ENCODE measurements at regions not wholly inside any gene's neighbourhood (a gene's known extent, or its start where the extent isn't known, plus 50 kb on each side); places are given as distances from the start of the nearest gene placed in this dataset.
"Not testable (repeated sequence)": the region's sequence is repeated elsewhere in the genome, so short reads cannot be mapped to it uniquely, and the experiment has no call there.

DNA sequence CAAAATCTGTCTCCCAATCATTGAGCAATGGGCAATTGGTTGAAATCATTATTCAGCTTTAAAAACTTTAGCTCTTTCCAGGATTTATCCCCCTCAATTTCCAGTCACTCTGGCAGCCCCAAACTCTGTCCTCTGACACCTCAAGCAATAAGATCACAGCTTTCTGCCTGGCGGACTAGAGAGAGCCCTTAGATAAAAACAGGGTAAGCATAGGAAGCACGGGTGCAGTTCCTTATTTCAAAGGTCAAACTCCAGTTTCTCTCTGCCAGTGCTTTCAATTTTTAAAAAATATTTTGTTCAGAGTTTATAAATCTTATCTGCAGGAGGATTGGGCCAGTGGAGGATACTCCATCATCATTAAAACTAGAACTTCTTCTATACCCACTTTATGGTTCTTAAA is 200.8 kb upstream of the PLGLB2 start:
- H3K4me3 ChIP-seq (ENCODE audit: low read length in 2 of 2); H3K4me1 ChIP-seq (ENCODE audit: control insufficient read depth in 1 of 2, insufficient read depth in 2 of 2, low read length in 2 of 2); H3K9me3 ChIP-seq (ENCODE audit: control insufficient read depth, low read length); ATAC-seq (ENCODE audit: low FRiP score); intact Hi-C loops (cut with DNase I); H3K27me3 ChIP-seq (ENCODE audit: control insufficient read depth in 1 of 2, insufficient read depth in 2 of 2, low read length in 1 of 2); H3K27ac ChIP-seq (ENCODE audit: low read depth in 1 of 2, low read length in 2 of 2); H3K36me3 ChIP-seq (ENCODE audit: control insufficient read depth in 1 of 2, insufficient read depth in 2 of 2, low read length in 1 of 2); DNase-seq: not testable (repeated sequence)
- 71 to 80% methylated on average over 2 of the region's 2 CpGs for WGBS, 2 donors

- H3K4me1 ChIP-seq (ENCODE audit: control insufficient read depth in 1 of 2, insufficient read depth in 2 of 2, low read length in 2 of 2); intact Hi-C loops (cut with DNase I); H3K9me3 ChIP-seq (ENCODE audit: control insufficient read depth, low read length); H3K4me3 ChIP-seq (ENCODE audit: low read length in 2 of 2); H3K27ac ChIP-seq (ENCODE audit: low read depth in 1 of 2, low read length in 2 of 2); ATAC-seq (ENCODE audit: low FRiP score); DNase-seq; H3K36me3 ChIP-seq (ENCODE audit: control insufficient read depth in 1 of 2, insufficient read depth in 2 of 2, low read length in 1 of 2); H3K27me3 ChIP-seq (ENCODE audit: control insufficient read depth in 1 of 2, insufficient read depth in 2 of 2, low read length in 1 of 2): not testable (repeated sequence)
Observed at GRCh38 chr2:87547966-87548365, 199.9 kb upstream of the PLGLB2 start.

DNA sequence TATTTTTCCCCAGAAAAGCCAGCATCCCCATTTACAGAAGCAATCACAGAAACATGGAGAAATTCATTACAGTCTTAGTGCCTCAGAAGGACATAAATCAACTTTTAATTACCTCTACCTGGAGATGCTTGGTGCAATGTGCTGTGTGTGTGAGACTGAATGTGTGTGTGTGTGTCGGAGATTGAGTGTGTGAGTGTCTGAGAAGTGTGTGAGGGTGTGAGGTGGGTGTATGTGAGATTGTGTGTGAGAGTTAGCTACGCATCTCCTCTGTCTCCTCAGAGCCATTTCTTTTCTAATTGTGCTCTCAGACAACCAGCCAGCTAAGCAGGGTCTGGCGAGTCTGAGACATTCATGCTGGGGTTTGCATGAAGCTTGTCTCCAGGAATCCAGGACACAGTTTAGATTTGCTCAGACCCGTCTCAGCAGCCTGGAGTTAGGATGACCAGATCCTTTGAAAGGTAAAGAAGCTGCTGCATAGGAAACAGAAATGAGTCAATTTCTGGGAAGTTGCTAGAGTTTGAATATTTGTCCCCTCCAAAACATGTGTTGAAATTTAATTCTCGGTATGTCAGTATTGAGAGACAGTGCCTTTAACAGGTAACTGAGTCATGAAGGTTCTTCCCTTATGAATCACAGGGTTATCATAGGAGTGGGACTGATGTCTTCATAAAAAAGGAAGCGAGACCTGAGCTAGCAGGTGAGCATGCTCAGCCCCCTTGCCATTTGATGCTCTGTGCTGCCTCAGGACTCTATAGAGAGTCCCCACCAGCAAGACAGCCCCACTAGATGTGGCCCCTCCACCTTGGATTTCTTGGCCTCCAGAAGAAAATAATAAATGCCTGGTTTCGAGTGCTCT is 199.0 kb upstream of the PLGLB2 start:
- H3K36me3 ChIP-seq (ENCODE audit: control insufficient read depth in 1 of 2, insufficient read depth in 2 of 2, low read length in 1 of 2); intact Hi-C loops (cut with DNase I); H3K27me3 ChIP-seq (ENCODE audit: control insufficient read depth in 1 of 2, insufficient read depth in 2 of 2, low read length in 1 of 2); H3K27ac ChIP-seq (ENCODE audit: low read depth in 1 of 2, low read length in 2 of 2); H3K4me3 ChIP-seq (ENCODE audit: low read length in 2 of 2); H3K9me3 ChIP-seq (ENCODE audit: control insufficient read depth, low read length); H3K4me1 ChIP-seq (ENCODE audit: control insufficient read depth in 1 of 2, insufficient read depth in 2 of 2, low read length in 2 of 2); DNase-seq; ATAC-seq (ENCODE audit: low FRiP score): not testable (repeated sequence)
- 89 to 95% methylated on average over 2 of the region's 7 CpGs for WGBS, 2 donors

DNA sequence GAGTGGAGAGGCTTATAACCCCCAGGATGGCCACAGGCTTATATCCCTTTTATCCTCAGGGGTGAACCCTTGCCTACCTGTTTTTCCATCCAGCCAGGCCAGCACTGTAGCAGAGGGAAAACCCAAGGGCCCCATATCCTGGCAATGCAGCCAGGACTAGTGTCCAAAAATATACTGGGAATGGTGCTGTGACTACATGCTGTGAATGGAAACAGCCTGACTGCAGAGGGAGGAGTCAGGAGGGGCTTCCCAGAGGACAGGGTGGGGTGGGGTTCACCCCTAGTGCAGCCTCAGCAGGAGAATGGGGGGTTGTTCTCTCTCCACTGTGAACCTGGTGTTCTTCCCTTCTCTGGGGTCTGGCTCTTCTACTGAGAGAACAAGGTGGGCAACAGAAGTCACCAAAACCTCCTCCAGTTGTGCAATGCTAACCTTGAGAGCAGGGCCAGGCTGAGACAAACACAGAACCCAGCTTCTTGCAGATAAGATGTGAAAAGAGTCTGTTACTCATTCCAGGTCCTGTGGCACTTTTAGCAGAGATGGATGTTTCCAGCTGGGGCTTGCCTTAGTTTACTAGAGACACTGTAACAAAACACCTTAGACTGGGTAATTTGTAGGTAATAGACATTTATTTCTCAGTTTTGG is 198.2 kb upstream of the PLGLB2 start:
- H3K9me3 ChIP-seq (ENCODE audit: control insufficient read depth, low read length); intact Hi-C loops (cut with DNase I); H3K4me3 ChIP-seq (ENCODE audit: low read length in 2 of 2); H3K36me3 ChIP-seq (ENCODE audit: control insufficient read depth in 1 of 2, insufficient read depth in 2 of 2, low read length in 1 of 2); DNase-seq; H3K27ac ChIP-seq (ENCODE audit: low read depth in 1 of 2, low read length in 2 of 2); H3K4me1 ChIP-seq (ENCODE audit: control insufficient read depth in 1 of 2, insufficient read depth in 2 of 2, low read length in 2 of 2); H3K27me3 ChIP-seq (ENCODE audit: control insufficient read depth in 1 of 2, insufficient read depth in 2 of 2, low read length in 1 of 2); ATAC-seq (ENCODE audit: low FRiP score): not testable (repeated sequence)

DNA sequence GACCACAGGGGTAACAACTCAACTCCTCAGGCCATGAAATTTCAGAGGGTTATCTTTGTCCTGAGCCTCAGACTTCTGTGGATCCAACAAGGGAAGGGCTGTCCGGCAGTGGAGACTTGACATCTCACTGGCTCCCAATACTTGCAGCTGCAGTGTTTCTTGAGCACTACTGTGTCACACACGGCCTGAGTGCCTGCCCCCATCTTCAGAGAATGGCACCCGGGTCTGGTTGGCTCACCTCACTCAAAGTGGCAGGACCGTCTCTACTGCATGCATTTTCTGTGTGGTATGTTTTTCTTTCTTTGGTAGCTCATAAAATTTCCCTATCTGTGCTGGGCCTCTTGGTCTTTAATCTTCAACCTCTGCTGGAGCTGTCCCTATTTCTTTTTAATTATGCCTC is 193.2 kb upstream of the PLGLB2 start:
- H3K27ac ChIP-seq (ENCODE audit: low read depth in 1 of 2, low read length in 2 of 2); ATAC-seq (ENCODE audit: low FRiP score); H3K4me1 ChIP-seq (ENCODE audit: control insufficient read depth in 1 of 2, insufficient read depth in 2 of 2, low read length in 2 of 2); intact Hi-C loops (cut with DNase I); H3K9me3 ChIP-seq (ENCODE audit: control insufficient read depth, low read length); DNase-seq; H3K36me3 ChIP-seq (ENCODE audit: control insufficient read depth in 1 of 2, insufficient read depth in 2 of 2, low read length in 1 of 2); H3K27me3 ChIP-seq (ENCODE audit: control insufficient read depth in 1 of 2, insufficient read depth in 2 of 2, low read length in 1 of 2); H3K4me3 ChIP-seq (ENCODE audit: low read length in 2 of 2): not testable (repeated sequence)
- 36 to 50% methylated on average over 1 of the region's 4 CpGs for WGBS, 2 donors

DNA sequence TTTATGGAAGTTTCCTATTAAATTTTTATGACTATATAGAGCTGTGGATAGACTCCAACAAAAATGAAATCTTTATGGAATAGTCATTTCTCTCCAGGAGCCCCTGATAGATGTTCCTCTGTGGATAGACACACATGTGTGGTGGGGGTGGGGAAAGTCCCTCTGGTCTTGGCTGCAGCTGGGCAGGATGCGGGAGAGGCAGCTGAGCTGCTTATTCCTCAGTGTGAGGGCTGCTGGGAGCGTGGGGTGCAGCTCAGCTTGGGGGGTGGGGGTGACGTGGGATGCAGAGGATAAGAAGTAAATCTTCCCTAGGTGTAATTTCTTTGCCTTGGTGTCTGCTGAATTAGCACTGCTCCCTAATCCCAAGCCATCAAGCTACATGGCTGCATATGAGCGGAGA is 192.8 kb upstream of the PLGLB2 start:
- 71 to 85% methylated on average over 3 of the region's 4 CpGs for WGBS, 2 donors

GRCh38 chr2:87559001-87559400 is 188.9 kb upstream of the PLGLB2 start:
- H3K4me3 ChIP-seq (ENCODE audit: low read length in 2 of 2); H3K27me3 ChIP-seq (ENCODE audit: control insufficient read depth in 1 of 2, insufficient read depth in 2 of 2, low read length in 1 of 2); DNase-seq; intact Hi-C loops (cut with DNase I); ATAC-seq (ENCODE audit: low FRiP score); H3K9me3 ChIP-seq (ENCODE audit: control insufficient read depth, low read length); H3K4me1 ChIP-seq (ENCODE audit: control insufficient read depth in 1 of 2, insufficient read depth in 2 of 2, low read length in 2 of 2); H3K36me3 ChIP-seq (ENCODE audit: control insufficient read depth in 1 of 2, insufficient read depth in 2 of 2, low read length in 1 of 2); H3K27ac ChIP-seq (ENCODE audit: low read depth in 1 of 2, low read length in 2 of 2): not testable (repeated sequence)
- 82 to 84% methylated on average over 2 of the region's 5 CpGs for WGBS, 2 donors

More for the DNA sequence above, 192.8 kb upstream of the PLGLB2 start:
- H3K27me3 ChIP-seq (ENCODE audit: control insufficient read depth in 1 of 2, insufficient read depth in 2 of 2, low read length in 1 of 2); H3K4me3 ChIP-seq (ENCODE audit: low read length in 2 of 2); H3K27ac ChIP-seq (ENCODE audit: low read depth in 1 of 2, low read length in 2 of 2); H3K4me1 ChIP-seq (ENCODE audit: control insufficient read depth in 1 of 2, insufficient read depth in 2 of 2, low read length in 2 of 2); DNase-seq; H3K36me3 ChIP-seq (ENCODE audit: control insufficient read depth in 1 of 2, insufficient read depth in 2 of 2, low read length in 1 of 2); intact Hi-C loops (cut with DNase I); ATAC-seq (ENCODE audit: low FRiP score); H3K9me3 ChIP-seq (ENCODE audit: control insufficient read depth, low read length): not testable (repeated sequence)

DNA sequence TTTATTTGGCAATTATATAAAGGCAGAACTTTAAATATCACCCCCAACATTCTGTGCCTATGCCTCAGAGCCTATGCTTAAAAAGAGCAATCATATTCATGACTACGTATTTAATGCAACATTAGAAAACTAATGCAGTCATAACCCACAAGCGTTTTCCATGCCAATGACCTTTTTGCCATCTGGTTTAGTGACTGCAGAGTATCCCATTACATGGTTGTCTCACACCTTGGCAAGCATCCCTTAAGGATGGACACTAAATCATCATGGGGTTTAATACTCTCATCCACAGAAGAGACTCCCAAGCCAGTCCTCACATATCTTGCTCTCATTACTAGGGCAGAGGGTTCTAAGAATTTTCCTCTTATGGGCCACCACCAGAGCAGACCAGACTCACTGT is 188.2 kb upstream of the PLGLB2 start:
- H3K27ac ChIP-seq (ENCODE audit: low read depth in 1 of 2, low read length in 2 of 2); H3K27me3 ChIP-seq (ENCODE audit: control insufficient read depth in 1 of 2, insufficient read depth in 2 of 2, low read length in 1 of 2); DNase-seq; H3K4me1 ChIP-seq (ENCODE audit: control insufficient read depth in 1 of 2, insufficient read depth in 2 of 2, low read length in 2 of 2); intact Hi-C loops (cut with DNase I); H3K36me3 ChIP-seq (ENCODE audit: control insufficient read depth in 1 of 2, insufficient read depth in 2 of 2, low read length in 1 of 2); H3K4me3 ChIP-seq (ENCODE audit: low read length in 2 of 2); H3K9me3 ChIP-seq (ENCODE audit: control insufficient read depth, low read length); ATAC-seq (ENCODE audit: low FRiP score): not testable (repeated sequence)
- 90 to 100% methylated on average over 1 to 2 of the region's 2 CpGs for WGBS, 2 donors

DNA sequence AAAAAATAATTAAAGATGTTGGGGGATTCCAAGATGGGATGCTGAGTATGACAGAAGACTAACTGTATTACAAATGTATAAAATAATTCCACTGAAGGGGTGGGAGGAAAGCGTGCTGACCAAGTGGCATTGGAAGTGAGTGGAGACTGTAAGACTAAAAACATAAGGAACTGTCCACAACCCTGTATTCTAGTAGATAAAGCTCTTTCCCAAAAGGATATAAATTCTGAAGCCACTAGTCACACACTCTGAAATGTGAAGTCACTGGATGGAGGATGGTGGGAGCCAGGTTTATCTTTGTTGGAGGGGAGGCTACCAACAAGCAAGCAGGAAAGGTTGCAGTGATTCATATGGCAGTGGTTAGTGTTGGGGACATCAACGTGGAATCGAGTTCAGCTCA is 182.8 kb upstream of the PLGLB2 start:
- H3K27ac ChIP-seq (ENCODE audit: low read depth in 1 of 2, low read length in 2 of 2); H3K9me3 ChIP-seq (ENCODE audit: control insufficient read depth, low read length); H3K4me3 ChIP-seq (ENCODE audit: low read length in 2 of 2); intact Hi-C loops (cut with DNase I); H3K27me3 ChIP-seq (ENCODE audit: control insufficient read depth in 1 of 2, insufficient read depth in 2 of 2, low read length in 1 of 2); DNase-seq; H3K4me1 ChIP-seq (ENCODE audit: control insufficient read depth in 1 of 2, insufficient read depth in 2 of 2, low read length in 2 of 2); H3K36me3 ChIP-seq (ENCODE audit: control insufficient read depth in 1 of 2, insufficient read depth in 2 of 2, low read length in 1 of 2); ATAC-seq (ENCODE audit: low FRiP score): not testable (repeated sequence)
- WGBS, 2 donors, result 97 to 100% methylated on average over 1 of the region's 3 CpGs

Measured in aorta (tissue), 5 donors.